Testis (tissue), 2 donors: ENCODE measurements at regions not wholly inside any gene's neighbourhood (a gene's known extent, or its start where the extent isn't known, plus 50 kb on each side); places are given as distances from the start of the nearest gene placed in this dataset.

Experiments
- CTCF ChIP-seq, 3 experiments: fragments of 450-650 bp in 2 of 3; fragments of 200-600 bp in 1 of 3; sonication (generic) in 1 of 3; IDR thresholded peaks; one replicate each; pipeline ENCODE4 v1.5.1; 2016 to 2019; ENCODE audit warnings: antibody characterized with exemption in 3 of 3, mild to moderate bottlenecking in 2 of 3, moderate library complexity in 1 of 3
- POLR2A ChIP-seq: fragments of 450-650 bp; IDR thresholded peaks from one replicate; pipeline ENCODE4 v1.6.1; 2017; ENCODE audit warnings: antibody characterized with exemption, mild to moderate bottlenecking, moderate library complexity

GRCh38 chrX:113455582-113455981, 615.0 kb upstream of the AMOT start:
- no peak for TF ChIP-seq CTCF (IDR thresholded peaks at IDR 0.05)
- no peak for TF ChIP-seq POLR2A
